Omental fat pad (tissue), 3 donors: ENCODE measurements at regions not wholly inside any gene's neighbourhood (a gene's known extent, or its start where the extent isn't known, plus 50 kb on each side); places are given as distances from the start of the nearest gene placed in this dataset.
"Not testable (repeated sequence)": the region's sequence is repeated elsewhere in the genome, so short reads cannot be mapped to it uniquely, and the experiment has no call there.

Experiments used
- ATAC-seq: fragments of 150-250 bp; one replicate; pipeline ENCODE4 v1.9.1; 2016; ENCODE audit warnings: mild to moderate bottlenecking, moderate library complexity; ENCODE audit not compliant: low FRiP score
- DNase-seq: peaks from one replicate; pipeline ENCODE4 v3.0.0-alpha.2; 2019; ENCODE audit warnings: low spot score
- CTCF ChIP-seq, 3 donors: fragments of 450-650 bp; IDR thresholded peaks; one replicate each; pipeline ENCODE4 v1.5.1; 2016 to 2017; ENCODE audit warnings: antibody characterized with exemption in 3 of 3, mild to moderate bottlenecking in 3 of 3, moderate library complexity in 2 of 3

- TF ChIP-seq CTCF (IDR thresholded peaks at IDR 0.05): no peak
- no peak for ATAC-seq
- DNase-seq: no peak
Observed at GRCh38 chr15:91356083-91356482, 256.0 kb downstream of the SV2B start.

GRCh38 chr15:91357011-91357410 is 257.0 kb downstream of the SV2B start:
- DNase-seq (no peak), ATAC-seq (no peak)
- TF ChIP-seq CTCF (IDR thresholded peaks at IDR 0.05): no peak

GRCh38 chr15:91357486-91357885 is 257.4 kb downstream of the SV2B start:
- DNase-seq: no peak
- no peak for ATAC-seq
- TF ChIP-seq CTCF (IDR thresholded peaks at IDR 0.05): no peak

- no peak for ATAC-seq
- no peak for DNase-seq
- TF ChIP-seq CTCF (IDR thresholded peaks at IDR 0.05): no peak
Observed at GRCh38 chr15:91358405-91358804, 258.3 kb downstream of the SV2B start.

GRCh38 chr15:91361696-91362095 is 261.6 kb downstream of the SV2B start:
- not testable (repeated sequence) for ATAC-seq, DNase-seq

- TF ChIP-seq CTCF (IDR thresholded peaks at IDR 0.05): no peak
- ATAC-seq: no peak
- DNase-seq: no peak
Observed at GRCh38 chr15:91366111-91366510, 266.1 kb downstream of the SV2B start.

GRCh38 chr15:91368611-91369010 is 268.6 kb downstream of the SV2B start:
- no peak for TF ChIP-seq CTCF (IDR thresholded peaks at IDR 0.05)
- DNase-seq (no peak), ATAC-seq (no peak)

GRCh38 chr15:91369823-91370222 is 269.8 kb downstream of the SV2B start:
- TF ChIP-seq CTCF (IDR thresholded peaks at IDR 0.05): no peak
- DNase-seq (no peak), ATAC-seq (no peak)

GRCh38 chr15:91371345-91371744 is 271.3 kb downstream of the SV2B start:
- not testable (repeated sequence) for ATAC-seq

More at GRCh38 chr15:91371345-91371744, 271.3 kb downstream of the SV2B start:
- not testable (repeated sequence) for DNase-seq
